ENCODE measurements at regions not wholly inside any gene's neighbourhood (a gene's known extent, or its start where the extent isn't known, plus 50 kb on each side); places are given as distances from the start of the nearest gene placed in this dataset.
A peak's percentile ranks its signal among the peaks of the same experiment; 100 is the strongest.

DNA sequence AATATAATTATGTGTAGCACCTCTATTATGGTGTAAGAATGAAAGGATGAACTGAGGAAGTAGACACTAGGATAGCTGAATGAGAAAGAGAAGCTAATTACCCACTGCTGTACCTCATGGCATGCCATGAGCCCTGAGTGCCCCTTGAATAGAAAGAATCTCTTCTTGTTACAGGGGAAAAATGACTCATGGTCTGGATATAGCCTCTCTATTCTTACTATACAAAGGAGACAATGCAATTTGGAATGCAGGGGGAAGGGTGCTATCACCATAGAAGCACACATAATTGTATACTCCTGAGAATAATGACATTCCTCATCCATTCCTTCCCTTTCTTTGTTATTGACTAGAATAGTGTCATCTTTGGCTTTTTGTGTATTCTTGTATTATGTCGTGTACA lies 385.2 kb downstream of the CDH7 start:
- TF ChIP-seq, protein P1, sequence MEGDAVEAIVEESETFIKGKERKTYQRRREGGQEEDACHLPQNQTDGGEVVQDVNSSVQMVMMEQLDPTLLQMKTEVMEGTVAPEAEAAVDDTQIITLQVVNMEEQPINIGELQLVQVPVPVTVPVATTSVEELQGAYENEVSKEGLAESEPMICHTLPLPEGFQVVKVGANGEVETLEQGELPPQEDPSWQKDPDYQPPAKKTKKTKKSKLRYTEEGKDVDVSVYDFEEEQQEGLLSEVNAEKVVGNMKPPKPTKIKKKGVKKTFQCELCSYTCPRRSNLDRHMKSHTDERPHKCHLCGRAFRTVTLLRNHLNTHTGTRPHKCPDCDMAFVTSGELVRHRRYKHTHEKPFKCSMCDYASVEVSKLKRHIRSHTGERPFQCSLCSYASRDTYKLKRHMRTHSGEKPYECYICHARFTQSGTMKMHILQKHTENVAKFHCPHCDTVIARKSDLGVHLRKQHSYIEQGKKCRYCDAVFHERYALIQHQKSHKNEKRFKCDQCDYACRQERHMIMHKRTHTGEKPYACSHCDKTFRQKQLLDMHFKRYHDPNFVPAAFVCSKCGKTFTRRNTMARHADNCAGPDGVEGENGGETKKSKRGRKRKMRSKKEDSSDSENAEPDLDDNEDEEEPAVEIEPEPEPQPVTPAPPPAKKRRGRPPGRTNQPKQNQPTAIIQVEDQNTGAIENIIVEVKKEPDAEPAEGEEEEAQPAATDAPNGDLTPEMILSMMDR (IDR thresholded peaks at IDR 0.05), result no peak
- Mint-ChIP-seq H3K4me3 (ENCODE audit: unreplicated experiment) (no peak overlapping the region), H3K9me3 (ENCODE audit: unreplicated experiment) (no peaks in the 10 kb centered on the region), H3K27ac (ENCODE audit: unreplicated experiment) (no peak overlapping the region), H3K27me3 (ENCODE audit: unreplicated experiment) (no peaks in the 10 kb centered on the region), H3K36me3 (ENCODE audit: unreplicated experiment) (no peaks in the 10 kb centered on the region), H3K4me1 (ENCODE audit: unreplicated experiment) (no peaks in the 10 kb centered on the region)
- DNase-seq (ENCODE audit: extremely low spot score, unreplicated experiment), result no peak

DNA sequence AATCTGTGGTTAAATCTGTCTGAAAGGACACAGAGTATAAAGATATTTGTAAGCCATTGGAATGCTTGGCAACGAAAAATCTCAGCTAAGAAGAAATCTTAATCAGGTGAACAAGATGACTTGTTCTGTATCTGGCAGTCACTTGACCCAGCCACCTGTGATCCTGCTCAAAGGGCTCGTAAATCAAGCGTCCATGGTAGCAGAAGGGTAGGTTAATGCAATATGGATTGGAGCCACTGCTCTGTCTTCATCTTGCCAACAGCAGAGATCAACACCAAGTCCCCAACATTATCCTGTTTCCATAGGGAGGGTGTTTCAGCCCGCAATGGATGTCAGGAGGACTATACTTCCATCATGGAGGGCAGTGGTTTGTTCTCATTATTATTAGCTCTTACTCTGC lies 378.4 kb downstream of the CDH7 start:
- no peak overlapping the region for H3K27ac Mint-ChIP-seq (ENCODE audit: unreplicated experiment)
- no peaks in the 10 kb centered on the region for H3K4me1 Mint-ChIP-seq (ENCODE audit: unreplicated experiment)
- DNase-seq (ENCODE audit: extremely low spot score, unreplicated experiment), result no peak
- no peaks in the 10 kb centered on the region for H3K9me3 Mint-ChIP-seq (ENCODE audit: unreplicated experiment)
- TF ChIP-seq, protein P1 (IDR thresholded peaks at IDR 0.05), result no peak
- H3K36me3 Mint-ChIP-seq (ENCODE audit: unreplicated experiment), result no peaks in the 10 kb centered on the region
- no peak overlapping the region for H3K4me3 Mint-ChIP-seq (ENCODE audit: unreplicated experiment)
- no peaks in the 10 kb centered on the region for H3K27me3 Mint-ChIP-seq (ENCODE audit: unreplicated experiment)

DNA sequence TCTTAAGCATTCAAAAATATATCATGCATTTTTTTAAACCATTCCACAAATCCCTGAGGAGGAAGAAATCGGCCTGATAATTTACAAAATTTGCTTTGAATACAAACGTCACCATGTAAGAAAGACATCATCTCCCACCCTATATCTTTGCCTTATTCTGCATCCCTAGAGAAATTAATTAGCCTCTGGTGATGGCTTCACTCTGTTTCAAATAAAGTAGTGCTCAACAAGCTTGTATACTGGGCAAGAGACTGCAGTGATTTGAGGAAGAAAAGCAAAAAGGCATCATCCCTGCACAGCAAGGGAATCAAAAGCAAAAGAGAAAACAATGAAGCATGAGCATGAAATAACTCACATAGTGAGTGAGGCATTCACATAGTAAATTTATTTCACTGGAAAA lies 375.5 kb downstream of the CDH7 start:
- H3K36me3 Mint-ChIP-seq (ENCODE audit: unreplicated experiment), result no peaks in the 10 kb centered on the region
- TF ChIP-seq, protein P1 (IDR thresholded peaks at IDR 0.05), result no peak
- H3K27ac Mint-ChIP-seq (ENCODE audit: unreplicated experiment), result no peak overlapping the region
- no peaks in the 10 kb centered on the region for H3K27me3 Mint-ChIP-seq (ENCODE audit: unreplicated experiment)
- no peak for DNase-seq (ENCODE audit: extremely low spot score, unreplicated experiment)
- no peaks in the 10 kb centered on the region for H3K4me1 Mint-ChIP-seq (ENCODE audit: unreplicated experiment)
- H3K4me3 Mint-ChIP-seq (ENCODE audit: unreplicated experiment), result no peak overlapping the region
- no peaks in the 10 kb centered on the region for H3K9me3 Mint-ChIP-seq (ENCODE audit: unreplicated experiment)

DNA sequence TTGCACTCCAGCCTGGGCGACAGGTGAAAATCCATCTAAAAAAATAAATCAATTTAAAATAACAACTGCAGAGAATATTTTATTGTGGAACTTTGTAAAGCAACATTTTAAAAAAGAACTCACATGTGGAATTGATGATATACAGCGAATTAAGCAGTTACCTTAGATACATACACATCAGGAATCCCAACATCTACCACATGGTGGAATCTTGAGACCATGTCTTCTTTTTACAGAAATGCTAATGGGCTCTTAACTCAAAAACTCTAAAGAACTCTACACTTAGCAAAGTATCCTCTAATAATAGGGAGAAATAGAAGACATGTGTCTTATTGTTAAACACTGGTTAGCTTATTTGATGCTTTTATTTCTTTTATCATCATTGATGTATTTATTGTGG lies 373.6 kb downstream of the CDH7 start:
- H3K27me3 Mint-ChIP-seq (ENCODE audit: unreplicated experiment), result no peaks in the 10 kb centered on the region
- no peaks in the 10 kb centered on the region for H3K36me3 Mint-ChIP-seq (ENCODE audit: unreplicated experiment)
- DNase-seq (ENCODE audit: extremely low spot score, unreplicated experiment), result no peak
- H3K27ac Mint-ChIP-seq (ENCODE audit: unreplicated experiment), result no peak overlapping the region
- no peak overlapping the region for H3K4me3 Mint-ChIP-seq (ENCODE audit: unreplicated experiment)
- TF ChIP-seq, protein P1 (IDR thresholded peaks at IDR 0.05), result peak; percentile 8
- no peaks in the 10 kb centered on the region for H3K4me1 Mint-ChIP-seq (ENCODE audit: unreplicated experiment)
- no peaks in the 10 kb centered on the region for H3K9me3 Mint-ChIP-seq (ENCODE audit: unreplicated experiment)

DNA sequence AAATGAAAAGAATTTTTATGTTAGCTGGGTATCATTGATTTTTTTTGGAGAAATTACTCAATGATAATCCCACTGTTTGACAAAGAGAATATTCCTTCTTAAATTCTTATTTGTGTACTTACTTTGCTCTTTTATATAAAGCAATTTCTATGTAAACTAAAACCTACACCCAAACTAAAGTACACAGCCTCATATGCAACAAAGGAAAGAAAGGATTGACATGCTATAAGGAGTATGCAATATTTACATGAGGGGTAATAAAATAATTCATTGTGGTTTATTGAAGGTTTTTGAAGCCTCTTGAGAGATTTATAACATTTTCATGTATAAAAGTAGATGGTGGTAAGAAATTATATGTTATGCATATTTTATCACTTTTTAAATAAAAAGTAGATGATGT lies 368.5 kb downstream of the CDH7 start:
- TF ChIP-seq, protein P1 (IDR thresholded peaks at IDR 0.05), result no peak
- H3K36me3 Mint-ChIP-seq (ENCODE audit: unreplicated experiment), result no peaks in the 10 kb centered on the region
- H3K27me3 Mint-ChIP-seq (ENCODE audit: unreplicated experiment), result peaks cover 1% of the 10 kb centered on the region
- no peak for DNase-seq (ENCODE audit: extremely low spot score, unreplicated experiment)
- H3K9me3 Mint-ChIP-seq (ENCODE audit: unreplicated experiment), result no peaks in the 10 kb centered on the region
- H3K27ac Mint-ChIP-seq (ENCODE audit: unreplicated experiment), result no peak overlapping the region
- H3K4me3 Mint-ChIP-seq (ENCODE audit: unreplicated experiment), result no peak overlapping the region
- no peaks in the 10 kb centered on the region for H3K4me1 Mint-ChIP-seq (ENCODE audit: unreplicated experiment)

Data from osteocyte (in vitro differentiated cells).